Adrenal gland (tissue), 9 donors: ENCODE measurements at regions not wholly inside any gene's neighbourhood (a gene's known extent, or its start where the extent isn't known, plus 50 kb on each side); places are given as distances from the start of the nearest gene placed in this dataset.

Experiments
- DNase-seq, 7 donors: peaks; one replicate each; pipeline ENCODE4 v3.0.0-alpha.2; 2019 to 2020
- H3K27ac ChIP-seq, 5 donors: fragments of 200-600 bp; sonication (generic) in 4 of 5; 1 replicate in 3 of 5; 2 replicates in 2 of 5; pipeline versions ENCODE4 v1.5.1 to v1.8.0; 2016 to 2020; ENCODE audit warnings: mild to moderate bottlenecking in 1 of 5
- H3K27me3 ChIP-seq: fragments of 200-600 bp; 2 replicates; pipeline ENCODE4 v1.8.0; 2021
- H3K36me3 ChIP-seq, 2 donors: fragments of 200-600 bp; replicated peaks in 1 of 2; 1 replicate in 1 of 2; 2 replicates in 1 of 2; pipeline versions ENCODE4 v1.5.1 to v1.8.0; 2018 to 2022
- H3K4me1 ChIP-seq, 2 donors: fragments of 200-600 bp; replicated peaks in 1 of 2; 1 replicate in 1 of 2; 2 replicates in 1 of 2; pipeline versions ENCODE4 v1.5.1 to v1.8.0; 2018 to 2021
- H3K4me3 ChIP-seq, 4 donors: fragments of 200-600 bp; sonication (generic) in 3 of 4; one replicate each; pipeline ENCODE4 v1.5.1; 2016 to 2018
- H3K9me3 ChIP-seq, 3 donors: fragments of 200-600 bp; sonication (generic) in 1 of 3; replicated peaks in 1 of 3; 1 replicate in 2 of 3; 2 replicates in 1 of 3; pipeline versions ENCODE4 v1.5.1 to v1.8.0; 2016 to 2021
- POLR2A ChIP-seq, 2 donors: fragments of 450-650 bp; IDR thresholded peaks; one replicate each; pipeline ENCODE4 v1.6.1; 2017; ENCODE audit warnings: antibody characterized with exemption in 2 of 2, mild to moderate bottlenecking in 2 of 2, moderate library complexity in 1 of 2
- WGBS, 4 donors: extraction: QIAGEN DNeasy Blood & Tissue Kit in 2 of 4; methylation state at CpG; one replicate each; pipeline versions ENCODE4 v1.1.5 to v1.1.7; 2013 to 2017; 5-methylcytosine and 5-hydroxymethylcytosine counted together
- intact Hi-C, 2 donors: fragments of 100-400 bp; cut with DNase I; formaldehyde crosslinking; loops; one replicate each; pipeline versions ENCODE4 v1.14.1 to v1.15.0; 2022 to 2023
- TF ChIP-seq, protein P1 (sequence below), 6 experiments: fragments of 450-650 bp in 4 of 6; fragments of 200-600 bp in 2 of 6; sonication (generic) in 1 of 6; IDR thresholded peaks; 1 replicate in 5 of 6; 2 replicates in 1 of 6; pipeline versions ENCODE4 v1.5.1 to v1.8.0; 2016 to 2021; ENCODE audit warnings: antibody characterized with exemption in 6 of 6, mild to moderate bottlenecking in 2 of 6, moderate library complexity in 1 of 6
- donor health status: healthy with polysubstance abuse.
- donor health status: Bipolar disorder and iron deficiency.
- donor health status: DM: yes; HTN: yes; CAD: no.
- donor health status: DM: no; HTN: no; CAD: no.
- donor health status: DM: no; HTN: no; CAD: no.

DNA sequence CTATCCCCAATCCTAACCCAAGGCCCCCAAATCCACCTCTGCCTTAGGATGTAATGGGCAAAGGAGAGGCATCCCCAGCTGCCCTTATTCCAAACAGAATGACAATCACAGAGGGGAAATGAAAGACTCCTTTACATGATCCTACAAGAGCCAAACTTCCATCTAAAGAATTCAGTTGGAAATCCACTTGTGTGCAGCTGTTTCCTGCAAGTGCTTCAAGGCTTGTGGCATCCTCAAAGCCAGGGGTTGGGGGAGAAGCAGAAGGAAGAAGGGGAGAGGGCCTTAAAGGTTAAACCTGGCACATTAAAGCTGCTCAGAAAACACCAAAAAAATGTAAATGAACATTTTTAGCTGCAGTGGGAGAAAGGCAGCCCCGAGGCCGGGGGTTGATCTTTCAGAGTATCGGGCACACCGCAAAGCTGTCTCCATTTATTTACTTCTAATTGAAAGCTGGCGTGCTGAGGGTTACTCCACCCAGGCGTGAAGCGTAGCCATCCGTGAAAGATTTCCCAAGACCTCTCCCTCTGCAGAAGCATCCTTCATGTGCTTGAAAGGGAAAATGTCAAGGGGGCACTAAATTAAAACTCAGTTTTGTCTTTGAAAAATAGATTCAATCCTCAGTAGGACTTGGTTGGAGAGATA, 217.8 kb downstream of the SHQ1 start:
- WGBS, 4 donors = 77 to 87% (median 84%) methylated on average over 8 of the region's 8 CpGs
- intact Hi-C loops = no loop called here
- DNase-seq = no peak
- H3K4me1 ChIP-seq = peaks cover 0 to 8% of the 10 kb centered on the region in 2 donors
- no peak overlapping the region for H3K4me3 ChIP-seq
- no peaks in the 10 kb centered on the region for H3K9me3 ChIP-seq
- H3K27me3 ChIP-seq = no peaks in the 10 kb centered on the region
- no peaks in the 10 kb centered on the region for H3K36me3 ChIP-seq
- no peak overlapping the region for H3K27ac ChIP-seq
- TF ChIP-seq POLR2A (IDR thresholded peaks at IDR 0.05) = no peak
- TF ChIP-seq, protein P1, sequence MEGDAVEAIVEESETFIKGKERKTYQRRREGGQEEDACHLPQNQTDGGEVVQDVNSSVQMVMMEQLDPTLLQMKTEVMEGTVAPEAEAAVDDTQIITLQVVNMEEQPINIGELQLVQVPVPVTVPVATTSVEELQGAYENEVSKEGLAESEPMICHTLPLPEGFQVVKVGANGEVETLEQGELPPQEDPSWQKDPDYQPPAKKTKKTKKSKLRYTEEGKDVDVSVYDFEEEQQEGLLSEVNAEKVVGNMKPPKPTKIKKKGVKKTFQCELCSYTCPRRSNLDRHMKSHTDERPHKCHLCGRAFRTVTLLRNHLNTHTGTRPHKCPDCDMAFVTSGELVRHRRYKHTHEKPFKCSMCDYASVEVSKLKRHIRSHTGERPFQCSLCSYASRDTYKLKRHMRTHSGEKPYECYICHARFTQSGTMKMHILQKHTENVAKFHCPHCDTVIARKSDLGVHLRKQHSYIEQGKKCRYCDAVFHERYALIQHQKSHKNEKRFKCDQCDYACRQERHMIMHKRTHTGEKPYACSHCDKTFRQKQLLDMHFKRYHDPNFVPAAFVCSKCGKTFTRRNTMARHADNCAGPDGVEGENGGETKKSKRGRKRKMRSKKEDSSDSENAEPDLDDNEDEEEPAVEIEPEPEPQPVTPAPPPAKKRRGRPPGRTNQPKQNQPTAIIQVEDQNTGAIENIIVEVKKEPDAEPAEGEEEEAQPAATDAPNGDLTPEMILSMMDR (IDR thresholded peaks at IDR 0.05) = no peak

DNA sequence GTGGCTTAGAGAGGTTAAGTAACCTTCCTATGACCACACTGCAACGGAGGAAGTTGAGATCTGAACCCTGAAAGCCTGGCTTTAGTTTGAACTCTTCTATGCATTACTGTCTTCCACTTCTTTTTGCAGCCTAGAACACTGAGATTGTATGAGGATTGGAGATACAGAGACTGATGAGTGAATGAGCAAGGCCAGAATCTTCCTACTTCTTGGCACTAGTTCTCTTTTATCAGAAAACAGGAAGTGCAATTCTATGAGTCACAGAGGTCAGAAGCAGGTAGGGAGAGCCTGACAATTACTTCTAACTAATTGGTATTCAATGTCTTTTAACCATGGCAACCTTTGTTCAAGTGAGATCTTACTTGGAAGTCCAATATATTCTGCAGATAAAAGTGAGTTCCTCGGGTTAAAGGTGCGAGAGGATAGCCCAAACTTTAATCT, 219.0 kb downstream of the SHQ1 start:
- no peak for TF ChIP-seq POLR2A (IDR thresholded peaks at IDR 0.05)
- TF ChIP-seq, protein P1 (IDR thresholded peaks at IDR 0.05) = no peak
- Histone ChIP-seq H3K9me3 (no peaks in the 10 kb centered on the region), H3K4me3 (no peak overlapping the region), H3K27ac (no peak overlapping the region), H3K36me3 (no peaks in the 10 kb centered on the region), H3K27me3 (no peaks in the 10 kb centered on the region), H3K4me1 (peaks cover 0 to 8% of the 10 kb centered on the region in 2 donors)
- DNase-seq = no peak
- 63 to 79% (median 74%) methylated on average over 3 of the region's 3 CpGs for WGBS, 4 donors
- intact Hi-C loops = no loop called here

DNA sequence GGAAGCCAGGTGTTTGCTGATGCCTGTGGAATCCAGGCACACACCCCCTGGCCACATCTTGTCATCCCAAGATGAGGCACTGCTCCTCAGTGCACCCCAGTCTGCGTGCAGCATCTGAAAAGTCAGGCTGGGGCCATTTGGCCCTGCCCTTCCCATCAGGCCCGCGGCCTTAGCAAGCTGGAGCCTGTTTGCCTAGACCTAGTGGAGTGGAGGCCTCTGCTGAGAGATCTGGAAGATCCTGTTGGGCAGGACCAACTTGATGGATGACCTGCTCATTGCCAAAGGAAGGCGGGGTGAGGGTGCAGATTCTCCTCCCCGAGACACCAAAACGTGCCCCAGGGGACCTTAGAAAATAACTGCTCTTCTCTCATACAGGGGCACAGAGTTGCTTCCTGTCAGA, 220.2 kb downstream of the SHQ1 start:
- no peak for DNase-seq
- Histone ChIP-seq H3K4me1 (peaks cover 0 to 8% of the 10 kb centered on the region in 2 donors), H3K4me3 (no peak overlapping the region), H3K27me3 (no peaks in the 10 kb centered on the region), H3K27ac (no peak overlapping the region), H3K36me3 (no peaks in the 10 kb centered on the region), H3K9me3 (no peaks in the 10 kb centered on the region)
- intact Hi-C loops = no loop called here
- WGBS, 4 donors = 82 to 100% (median 93%) methylated on average over 5 to 6 of the region's 6 CpGs
- no peak for TF ChIP-seq POLR2A (IDR thresholded peaks at IDR 0.05)
- TF ChIP-seq, protein P1 (IDR thresholded peaks at IDR 0.05) = no peak

DNA sequence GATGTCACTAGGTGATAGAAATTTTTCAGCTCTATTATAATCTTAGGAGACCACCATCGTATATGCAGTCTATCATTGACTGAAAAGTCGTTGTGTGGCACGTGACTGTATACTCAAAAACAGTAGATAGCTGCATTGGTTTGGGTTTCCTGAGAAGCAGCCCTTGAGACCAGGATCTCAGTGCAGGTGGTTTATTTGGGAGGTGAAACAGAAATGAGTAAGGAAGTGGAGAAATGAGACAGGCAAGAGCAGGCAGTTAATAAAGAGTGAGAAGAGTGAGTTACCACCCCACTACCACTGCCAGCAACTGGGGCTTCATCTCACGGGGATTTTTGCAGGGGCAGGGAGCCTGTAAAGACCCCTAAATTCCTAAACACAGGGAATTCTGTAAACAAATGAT, 221.0 kb downstream of the SHQ1 start:
- Histone ChIP-seq H3K9me3 (no peaks in the 10 kb centered on the region), H3K27ac (no peak overlapping the region), H3K4me3 (no peak overlapping the region), H3K36me3 (no peaks in the 10 kb centered on the region), H3K27me3 (no peaks in the 10 kb centered on the region), H3K4me1 (peaks cover 0 to 8% of the 10 kb centered on the region in 2 donors)
- intact Hi-C loops = no loop called here
- no peak for DNase-seq
- TF ChIP-seq POLR2A (IDR thresholded peaks at IDR 0.05) = no peak
- TF ChIP-seq, protein P1 (IDR thresholded peaks at IDR 0.05) = no peak
- 82 to 92% (median 89%) methylated on average over 4 of the region's 4 CpGs for WGBS, 4 donors
